GM23338 (cell line): ENCODE measurements at regions not wholly inside any gene's neighbourhood (a gene's known extent, or its start where the extent isn't known, plus 50 kb on each side); places are given as distances from the start of the nearest gene placed in this dataset.

Experiments used
- ATAC-seq: fragments of 200-7000 bp; cut with Tn5 transposase; 3 replicates; pipeline ENCODE4 v1.9.1; 2020
- DNase-seq: peaks from one replicate; pipeline ENCODE4 v3.0.0-alpha.2; 2015; ENCODE audit warnings: low spot score
- H2AFZ ChIP-seq: fragments of 200-600 bp; sonication (generic); 2 replicates; pipeline ENCODE4 v1.8.0; 2016; ENCODE audit warnings: antibody characterized with exemption, mild to moderate bottlenecking, moderate library complexity
- H3F3A ChIP-seq: fragments of 200-600 bp; sonication (generic); replicated peaks from 2 replicates; pipeline ENCODE4 v1.8.0; 2017; ENCODE audit warnings: antibody characterized with exemption, mixed run types, low read depth
- H3K27ac ChIP-seq: fragments of 200-600 bp; sonication (generic); 2 replicates; pipeline ENCODE4 v1.6.1; 2016; ENCODE audit warnings: low read depth
- H3K27me3 ChIP-seq: fragments of 200-600 bp; sonication (generic); 2 replicates; pipeline ENCODE4 v1.8.0; 2016; ENCODE audit warnings: mild to moderate bottlenecking, mixed run types, moderate library complexity; ENCODE audit not compliant: insufficient read depth
- H3K36me3 ChIP-seq: fragments of 200-600 bp; sonication (generic); 2 replicates; pipeline ENCODE4 v1.8.0; 2016; ENCODE audit warnings: mild to moderate bottlenecking; ENCODE audit not compliant: insufficient read depth
- H3K4me1 ChIP-seq: fragments of 200-600 bp; sonication (generic); 2 replicates; pipeline ENCODE4 v1.8.0; 2016; ENCODE audit warnings: mild to moderate bottlenecking, moderate library complexity; ENCODE audit not compliant: insufficient read depth
- H3K4me2 ChIP-seq: fragments of 200-600 bp; sonication (generic); 2 replicates; pipeline ENCODE4 v1.7.1; 2017; ENCODE audit warnings: mixed run types
- H3K4me3 ChIP-seq: fragments of 200-600 bp; sonication (generic); 2 replicates; pipeline ENCODE4 v1.6.1; 2016; ENCODE audit warnings: mixed run types
- H3K79me2 ChIP-seq: fragments of 200-600 bp; sonication (generic); replicated peaks from 2 replicates; pipeline ENCODE4 v1.8.0; 2017; ENCODE audit warnings: mild to moderate bottlenecking; ENCODE audit not compliant: insufficient read depth
- H3K9me2 ChIP-seq: fragments of 200-600 bp; sonication (generic); 2 replicates; pipeline ENCODE4 v1.8.0; 2017; ENCODE audit not compliant: insufficient read depth
- H4K20me1 ChIP-seq: fragments of 200-600 bp; sonication (generic); replicated peaks from 2 replicates; pipeline ENCODE4 v1.8.0; 2017; ENCODE audit warnings: mild to moderate bottlenecking; ENCODE audit not compliant: insufficient read depth
- H3K27ac Mint-ChIP-seq: 2 replicates; pipeline ENCODE4 v1.8.0; 2020; ENCODE audit warnings: inconsistent platforms, mild to moderate bottlenecking, moderate library complexity, mixed read lengths
- H3K27me3 Mint-ChIP-seq: 3 replicates; pipeline ENCODE4 v1.8.0; 2022; ENCODE audit warnings: low read depth, mild to moderate bottlenecking, moderate library complexity, mixed read lengths, inconsistent platforms; ENCODE audit not compliant: insufficient read depth, poor library complexity
- H3K36me3 Mint-ChIP-seq: 3 replicates; pipeline ENCODE4 v1.8.0; 2021; ENCODE audit warnings: low read depth, mild to moderate bottlenecking, inconsistent platforms, moderate library complexity, mixed read lengths
- H3K4me1 Mint-ChIP-seq: 3 replicates; pipeline ENCODE4 v1.8.0; 2020; ENCODE audit warnings: mild to moderate bottlenecking, inconsistent platforms, mixed read lengths
- H3K4me3 Mint-ChIP-seq: 3 replicates; pipeline ENCODE4 v1.8.0; 2021; ENCODE audit warnings: moderate library complexity, mild to moderate bottlenecking, inconsistent platforms, mixed read lengths
- H3K9me3 Mint-ChIP-seq: 3 replicates; pipeline ENCODE4 v1.8.0; 2020; ENCODE audit warnings: moderate library complexity, mild to moderate bottlenecking, inconsistent platforms, mixed read lengths
- CREB1 ChIP-seq: fragments of 250-450 bp; sonication (Bioruptor Pico); IDR thresholded peaks from 2 replicates; pipeline ENCODE4 v1.5.0; 2020; ENCODE audit warnings: low read depth, mild to moderate bottlenecking, moderate library complexity
- EZH2phosphoT487 ChIP-seq: fragments of 200-600 bp; sonication (generic); IDR thresholded peaks from one replicate; pipeline ENCODE4 v1.8.1; 2018; ENCODE audit warnings: antibody characterized with exemption; ENCODE audit not compliant: unreplicated experiment
- JUNB ChIP-seq: IDR thresholded peaks from one replicate; pipeline ENCODE4 v1.6.1; 2016; ENCODE audit warnings: antibody characterized with exemption; ENCODE audit not compliant: unreplicated experiment
- NANOG ChIP-seq: IDR thresholded peaks from 2 replicates; pipeline ENCODE4 v1.6.1; 2016; ENCODE audit warnings: antibody characterized with exemption, borderline replicate concordance
- POLR2AphosphoS5 ChIP-seq: IDR thresholded peaks from 2 replicates; pipeline ENCODE4 v1.6.1; 2016; ENCODE audit warnings: antibody characterized with exemption, low read depth
- STAT1 ChIP-seq: IDR thresholded peaks from one replicate; pipeline ENCODE4 v1.6.1; 2016; ENCODE audit warnings: antibody characterized with exemption; ENCODE audit not compliant: unreplicated experiment
- ZNF114 ChIP-seq: fragments of 250-450 bp; sonication (Bioruptor Pico); IDR thresholded peaks from 2 replicates; pipeline ENCODE4 v1.5.0; 2020; ENCODE audit warnings: mild to moderate bottlenecking, moderate library complexity
- TF ChIP-seq, protein P1 (sequence below), 2 experiments: fragments of 200-600 bp in 1 of 2; sonication (generic) in 1 of 2; conservative IDR thresholded peaks; 2 replicates each; pipeline versions ENCODE4 v1.5.1 to v1.6.1; 2016 to 2017; ENCODE audit warnings: antibody characterized with exemption in 2 of 2, low read depth in 2 of 2, mild to moderate bottlenecking in 2 of 2, moderate library complexity in 1 of 2
- TF ChIP-seq, protein P2 (sequence below): fragments of 250-450 bp; sonication (Bioruptor Pico); IDR thresholded peaks from 2 replicates; pipeline ENCODE4 v1.5.0; 2020; ENCODE audit warnings: mild to moderate bottlenecking, moderate library complexity

DNA sequence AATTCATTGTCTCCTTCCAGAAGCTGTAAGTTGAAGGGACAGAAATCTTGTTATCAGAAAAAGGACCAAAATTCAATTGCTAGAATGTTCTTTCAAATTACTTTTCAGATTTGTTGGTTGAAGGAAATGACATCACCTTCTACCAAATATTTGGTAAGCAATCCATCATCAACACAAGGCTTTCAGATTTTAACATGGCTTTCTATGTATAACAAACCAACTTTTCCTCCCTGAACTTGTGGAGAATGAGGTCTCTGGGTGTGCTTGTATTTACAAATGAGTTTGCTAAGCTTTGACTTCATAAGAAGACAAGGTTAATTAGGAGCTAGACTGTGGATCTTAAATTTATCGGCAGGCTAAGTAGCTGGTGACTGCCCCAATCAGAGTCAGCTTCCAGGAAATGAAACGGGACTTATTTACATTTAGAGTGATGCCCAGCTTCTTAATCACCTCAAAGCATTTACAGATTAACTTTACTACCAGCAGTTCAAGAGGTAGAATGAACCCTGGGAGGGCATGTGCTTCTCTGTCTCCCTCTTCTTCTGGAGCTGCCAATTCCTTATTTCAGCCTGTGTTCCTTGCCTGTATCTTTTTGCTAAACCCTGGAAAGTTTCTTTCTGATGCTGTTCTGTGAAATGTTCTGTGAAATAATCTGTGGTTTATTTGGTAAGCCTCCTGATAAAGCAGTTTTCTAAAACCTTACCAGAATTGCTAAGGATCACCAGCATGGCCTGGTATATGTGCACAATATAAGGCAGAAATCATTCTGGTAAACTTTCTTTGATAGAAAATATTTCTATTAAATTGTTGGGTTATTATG, 248.8 kb upstream of the FZD8 start:
- DNase-seq (no peak), ATAC-seq (no peak)
- H4K20me1 ChIP-seq, result no peaks in the 10 kb centered on the region
- no peak overlapping the region for H3K27ac Mint-ChIP-seq
- no peaks in the 10 kb centered on the region; the same call in 1 of the 2 replicates for H3K36me3 ChIP-seq
- no peak overlapping the region for H3K27ac ChIP-seq
- TF ChIP-seq ZNF114 (no peak), EZH2phosphoT487 (no peak), POLR2AphosphoS5 (no peak), STAT1 (no peak)
- TF ChIP-seq, protein P1, sequence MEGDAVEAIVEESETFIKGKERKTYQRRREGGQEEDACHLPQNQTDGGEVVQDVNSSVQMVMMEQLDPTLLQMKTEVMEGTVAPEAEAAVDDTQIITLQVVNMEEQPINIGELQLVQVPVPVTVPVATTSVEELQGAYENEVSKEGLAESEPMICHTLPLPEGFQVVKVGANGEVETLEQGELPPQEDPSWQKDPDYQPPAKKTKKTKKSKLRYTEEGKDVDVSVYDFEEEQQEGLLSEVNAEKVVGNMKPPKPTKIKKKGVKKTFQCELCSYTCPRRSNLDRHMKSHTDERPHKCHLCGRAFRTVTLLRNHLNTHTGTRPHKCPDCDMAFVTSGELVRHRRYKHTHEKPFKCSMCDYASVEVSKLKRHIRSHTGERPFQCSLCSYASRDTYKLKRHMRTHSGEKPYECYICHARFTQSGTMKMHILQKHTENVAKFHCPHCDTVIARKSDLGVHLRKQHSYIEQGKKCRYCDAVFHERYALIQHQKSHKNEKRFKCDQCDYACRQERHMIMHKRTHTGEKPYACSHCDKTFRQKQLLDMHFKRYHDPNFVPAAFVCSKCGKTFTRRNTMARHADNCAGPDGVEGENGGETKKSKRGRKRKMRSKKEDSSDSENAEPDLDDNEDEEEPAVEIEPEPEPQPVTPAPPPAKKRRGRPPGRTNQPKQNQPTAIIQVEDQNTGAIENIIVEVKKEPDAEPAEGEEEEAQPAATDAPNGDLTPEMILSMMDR (conservative IDR thresholded peaks at IDR 0.05; ENCODE audit: low read depth in 2 of 2), result no peak
- no peaks in the 10 kb centered on the region for H3K79me2 ChIP-seq
- H3K27me3 ChIP-seq, result no peaks in the 10 kb centered on the region
- no peaks in the 10 kb centered on the region; the same call in 1 of the 2 replicates for H3K9me2 ChIP-seq
- no peak overlapping the region for H3K4me3 Mint-ChIP-seq
- H3K9me3 Mint-ChIP-seq, result peaks cover 29% of the 10 kb centered on the region
- H3K4me2 ChIP-seq, result no peak overlapping the region
- H3K4me1 Mint-ChIP-seq, result no peaks in the 10 kb centered on the region
- H3F3A ChIP-seq, result no peaks in the 10 kb centered on the region
- no peaks in the 10 kb centered on the region for H3K4me1 ChIP-seq
- H3K27me3 Mint-ChIP-seq, result peaks cover 2% of the 10 kb centered on the region
- no peak overlapping the region for H3K4me3 ChIP-seq
- peaks cover 10% of the 10 kb centered on the region; the same call in 2 of the 3 replicates for H3K36me3 Mint-ChIP-seq
- H2AFZ ChIP-seq, result no peak overlapping the region

DNA sequence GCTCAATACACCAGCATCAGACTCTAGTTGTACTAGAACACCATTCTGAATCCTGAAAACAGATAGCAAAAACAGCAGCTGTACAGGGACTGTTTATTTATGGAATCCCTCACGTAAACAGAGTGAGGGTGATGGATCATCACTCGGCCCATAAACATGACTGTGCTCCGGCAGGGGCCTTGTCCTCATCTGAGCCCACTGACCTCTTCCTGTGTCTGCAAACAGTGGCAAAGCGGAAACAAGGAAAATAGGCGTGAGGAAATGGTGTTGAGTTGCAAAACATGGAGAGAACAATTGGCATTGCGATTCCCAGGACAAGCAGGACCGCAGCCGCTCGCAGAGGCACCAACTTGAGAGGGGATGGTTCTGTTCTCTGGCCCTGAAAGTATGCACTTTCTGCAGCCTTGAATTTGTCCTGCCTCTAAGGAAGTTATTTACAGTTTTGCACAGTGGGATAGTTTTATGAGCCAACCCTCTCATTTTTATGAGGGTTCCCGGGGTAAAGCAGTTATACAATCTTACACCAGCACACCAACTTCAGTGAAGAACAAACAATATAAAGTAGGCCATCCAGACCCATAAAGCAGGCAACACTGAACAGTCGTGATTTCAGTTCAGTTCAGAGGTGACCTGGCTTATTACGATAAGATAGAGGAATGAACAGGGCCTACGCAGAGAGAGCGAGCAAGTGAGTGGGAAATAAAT, 248.0 kb upstream of the FZD8 start:
- Histone ChIP-seq H4K20me1 (no peaks in the 10 kb centered on the region), H3K27me3 (no peaks in the 10 kb centered on the region), H3K4me1 (no peaks in the 10 kb centered on the region), H3K4me3 (no peak overlapping the region), H3K9me2 (no peaks in the 10 kb centered on the region; the same call in 1 of the 2 replicates), H3K36me3 (no peaks in the 10 kb centered on the region; the same call in 1 of the 2 replicates), H3K27ac (no peak overlapping the region), H2AFZ (peak overlapping the region; percentile 28; the same call in 1 of the 2 replicates), H3K4me2 (no peak overlapping the region), H3K79me2 (no peaks in the 10 kb centered on the region), H3F3A (no peaks in the 10 kb centered on the region)
- Mint-ChIP-seq H3K27ac (no peak overlapping the region), H3K36me3 (peaks cover 10% of the 10 kb centered on the region; the same call in 2 of the 3 replicates), H3K9me3 (peaks cover 29% of the 10 kb centered on the region), H3K4me3 (no peak overlapping the region), H3K4me1 (peaks cover 2% of the 10 kb centered on the region; the same call in 1 of the 3 replicates), H3K27me3 (peaks cover 2% of the 10 kb centered on the region)
- no peak for ATAC-seq
- DNase-seq, result no peak
- TF ChIP-seq, protein P2, sequence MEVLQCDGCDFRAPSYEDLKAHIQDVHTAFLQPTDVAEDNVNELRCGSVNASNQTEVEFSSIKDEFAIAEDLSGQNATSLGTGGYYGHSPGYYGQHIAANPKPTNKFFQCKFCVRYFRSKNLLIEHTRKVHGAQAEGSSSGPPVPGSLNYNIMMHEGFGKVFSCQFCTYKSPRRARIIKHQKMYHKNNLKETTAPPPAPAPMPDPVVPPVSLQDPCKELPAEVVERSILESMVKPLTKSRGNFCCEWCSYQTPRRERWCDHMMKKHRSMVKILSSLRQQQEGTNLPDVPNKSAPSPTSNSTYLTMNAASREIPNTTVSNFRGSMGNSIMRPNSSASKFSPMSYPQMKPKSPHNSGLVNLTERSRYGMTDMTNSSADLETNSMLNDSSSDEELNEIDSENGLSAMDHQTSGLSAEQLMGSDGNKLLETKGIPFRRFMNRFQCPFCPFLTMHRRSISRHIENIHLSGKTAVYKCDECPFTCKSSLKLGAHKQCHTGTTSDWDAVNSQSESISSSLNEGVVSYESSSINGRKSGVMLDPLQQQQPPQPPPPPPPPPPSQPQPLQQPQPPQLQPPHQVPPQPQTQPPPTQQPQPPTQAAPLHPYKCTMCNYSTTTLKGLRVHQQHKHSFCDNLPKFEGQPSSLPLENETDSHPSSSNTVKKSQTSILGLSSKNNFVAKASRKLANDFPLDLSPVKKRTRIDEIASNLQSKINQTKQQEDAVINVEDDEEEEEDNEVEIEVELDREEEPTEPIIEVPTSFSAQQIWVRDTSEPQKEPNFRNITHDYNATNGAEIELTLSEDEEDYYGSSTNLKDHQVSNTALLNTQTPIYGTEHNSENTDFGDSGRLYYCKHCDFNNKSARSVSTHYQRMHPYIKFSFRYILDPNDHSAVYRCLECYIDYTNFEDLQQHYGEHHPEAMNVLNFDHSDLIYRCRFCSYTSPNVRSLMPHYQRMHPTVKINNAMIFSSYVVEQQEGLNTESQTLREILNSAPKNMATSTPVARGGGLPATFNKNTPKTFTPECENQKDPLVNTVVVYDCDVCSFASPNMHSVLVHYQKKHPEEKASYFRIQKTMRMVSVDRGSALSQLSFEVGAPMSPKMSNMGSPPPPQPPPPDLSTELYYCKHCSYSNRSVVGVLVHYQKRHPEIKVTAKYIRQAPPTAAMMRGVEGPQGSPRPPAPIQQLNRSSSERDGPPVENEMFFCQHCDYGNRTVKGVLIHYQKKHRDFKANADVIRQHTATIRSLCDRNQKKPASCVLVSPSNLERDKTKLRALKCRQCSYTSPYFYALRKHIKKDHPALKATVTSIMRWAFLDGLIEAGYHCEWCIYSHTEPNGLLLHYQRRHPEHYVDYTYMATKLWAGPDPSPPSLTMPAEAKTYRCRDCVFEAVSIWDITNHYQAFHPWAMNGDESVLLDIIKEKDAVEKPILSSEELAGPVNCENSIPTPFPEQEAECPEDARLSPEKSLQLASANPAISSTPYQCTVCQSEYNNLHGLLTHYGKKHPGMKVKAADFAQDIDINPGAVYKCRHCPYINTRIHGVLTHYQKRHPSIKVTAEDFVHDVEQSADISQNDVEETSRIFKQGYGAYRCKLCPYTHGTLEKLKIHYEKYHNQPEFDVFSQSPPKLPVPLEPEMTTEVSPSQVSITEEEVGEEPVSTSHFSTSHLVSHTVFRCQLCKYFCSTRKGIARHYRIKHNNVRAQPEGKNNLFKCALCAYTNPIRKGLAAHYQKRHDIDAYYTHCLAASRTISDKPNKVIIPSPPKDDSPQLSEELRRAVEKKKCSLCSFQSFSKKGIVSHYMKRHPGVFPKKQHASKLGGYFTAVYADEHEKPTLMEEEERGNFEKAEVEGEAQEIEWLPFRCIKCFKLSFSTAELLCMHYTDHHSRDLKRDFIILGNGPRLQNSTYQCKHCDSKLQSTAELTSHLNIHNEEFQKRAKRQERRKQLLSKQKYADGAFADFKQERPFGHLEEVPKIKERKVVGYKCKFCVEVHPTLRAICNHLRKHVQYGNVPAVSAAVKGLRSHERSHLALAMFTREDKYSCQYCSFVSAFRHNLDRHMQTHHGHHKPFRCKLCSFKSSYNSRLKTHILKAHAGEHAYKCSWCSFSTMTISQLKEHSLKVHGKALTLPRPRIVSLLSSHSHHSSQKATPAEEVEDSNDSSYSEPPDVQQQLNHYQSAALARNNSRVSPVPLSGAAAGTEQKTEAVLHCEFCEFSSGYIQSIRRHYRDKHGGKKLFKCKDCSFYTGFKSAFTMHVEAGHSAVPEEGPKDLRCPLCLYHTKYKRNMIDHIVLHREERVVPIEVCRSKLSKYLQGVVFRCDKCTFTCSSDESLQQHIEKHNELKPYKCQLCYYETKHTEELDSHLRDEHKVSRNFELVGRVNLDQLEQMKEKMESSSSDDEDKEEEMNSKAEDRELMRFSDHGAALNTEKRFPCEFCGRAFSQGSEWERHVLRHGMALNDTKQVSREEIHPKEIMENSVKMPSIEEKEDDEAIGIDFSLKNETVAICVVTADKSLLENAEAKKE, result no peak
- no peak for TF ChIP-seq EZH2phosphoT487
- no peak for TF ChIP-seq CREB1 (CRISPR knock-in tag)
- no peak for TF ChIP-seq STAT1
- no peak for TF ChIP-seq NANOG
- no peak for TF ChIP-seq JUNB
- TF ChIP-seq, protein P1 (conservative IDR thresholded peaks at IDR 0.05; ENCODE audit: low read depth in 2 of 2), result no peak
- no peak for TF ChIP-seq ZNF114
